ENCODE measurements at regions not wholly inside any gene's neighbourhood (a gene's known extent, or its start where the extent isn't known, plus 50 kb on each side); places are given as distances from the start of the nearest gene placed in this dataset.

GRCh38 chr6:82078286-82078908 lies 169.1 kb downstream of the IBTK start:
- H3K4me1 ChIP-seq = no peaks in the 10 kb centered on the region
- no peak for TF ChIP-seq POLR2A (IDR thresholded peaks at IDR 0.05)
- no peak for TF ChIP-seq CTCF (IDR thresholded peaks at IDR 0.05)
- intact Hi-C loops (cut with DNase I; ENCODE audit: low total_unique reads) = no loop called here
- H3K36me3 ChIP-seq (ENCODE audit: low read depth, missing control alignments) = no peaks in the 10 kb centered on the region
- DNase-seq = no peak
- H3K27me3 ChIP-seq = no peaks in the 10 kb centered on the region
- H3K27ac ChIP-seq = no peak overlapping the region
- H3K4me3 ChIP-seq = no peak overlapping the region
- 97 to 98% methylated on average over 3 of the region's 3 CpGs for WGBS, 2 donors
- H3K9me3 ChIP-seq = no peaks in the 10 kb centered on the region

GRCh38 chr6:82076916-82077315 lies 170.6 kb downstream of the IBTK start:
- TF ChIP-seq CTCF (IDR thresholded peaks at IDR 0.05) (no peak), POLR2A (IDR thresholded peaks at IDR 0.05) (no peak)
- H3K27me3 ChIP-seq = no peaks in the 10 kb centered on the region
- intact Hi-C loops (cut with DNase I; ENCODE audit: low total_unique reads) = no loop called here
- WGBS, 2 donors = 44 to 54% methylated on average over 1 of the region's 1 CpG
- H3K4me1 ChIP-seq = no peaks in the 10 kb centered on the region
- no peak overlapping the region for H3K27ac ChIP-seq
- no peaks in the 10 kb centered on the region for H3K9me3 ChIP-seq
- no peaks in the 10 kb centered on the region for H3K36me3 ChIP-seq (ENCODE audit: low read depth, missing control alignments)
- no peak for DNase-seq
- no peak overlapping the region for H3K4me3 ChIP-seq

GRCh38 chr6:82074556-82074955 lies 173.0 kb downstream of the IBTK start:
- no peak overlapping the region for H3K4me3 ChIP-seq
- no peaks in the 10 kb centered on the region for H3K4me1 ChIP-seq
- H3K36me3 ChIP-seq (ENCODE audit: low read depth, missing control alignments) = no peaks in the 10 kb centered on the region
- intact Hi-C loops (cut with DNase I; ENCODE audit: low total_unique reads) = no loop called here
- WGBS, 2 donors = 59 to 67% methylated on average over 2 of the region's 2 CpGs
- no peak for TF ChIP-seq POLR2A (IDR thresholded peaks at IDR 0.05)
- DNase-seq = no peak
- no peaks in the 10 kb centered on the region for H3K9me3 ChIP-seq
- no peaks in the 10 kb centered on the region for H3K27me3 ChIP-seq
- no peak overlapping the region for H3K27ac ChIP-seq

GRCh38 chr6:82073484-82073883 lies 174.1 kb downstream of the IBTK start:
- H3K27ac ChIP-seq = no peak overlapping the region
- H3K4me3 ChIP-seq = no peak overlapping the region
- intact Hi-C loops (cut with DNase I; ENCODE audit: low total_unique reads) = no loop called here
- 83 to 87% methylated on average over 5 of the region's 5 CpGs for WGBS, 2 donors
- no peaks in the 10 kb centered on the region for H3K27me3 ChIP-seq
- TF ChIP-seq POLR2A (IDR thresholded peaks at IDR 0.05) (no peak), CTCF (IDR thresholded peaks at IDR 0.05) (no peak)
- no peaks in the 10 kb centered on the region for H3K36me3 ChIP-seq (ENCODE audit: low read depth, missing control alignments)
- DNase-seq = no peak
- no peaks in the 10 kb centered on the region for H3K4me1 ChIP-seq
- no peaks in the 10 kb centered on the region for H3K9me3 ChIP-seq

GRCh38 chr6:82072751-82073150 lies 174.8 kb downstream of the IBTK start:
- no peak overlapping the region for H3K4me3 ChIP-seq
- no peak for TF ChIP-seq POLR2A (IDR thresholded peaks at IDR 0.05)
- TF ChIP-seq CTCF (IDR thresholded peaks at IDR 0.05) = no peak
- no peak overlapping the region for H3K27ac ChIP-seq
- H3K36me3 ChIP-seq (ENCODE audit: low read depth, missing control alignments) = no peaks in the 10 kb centered on the region
- no peaks in the 10 kb centered on the region for H3K9me3 ChIP-seq
- no peaks in the 10 kb centered on the region for H3K4me1 ChIP-seq
- no peaks in the 10 kb centered on the region for H3K27me3 ChIP-seq
- 87 to 90% methylated on average over 4 of the region's 4 CpGs for WGBS, 2 donors
- DNase-seq = no peak
- intact Hi-C loops (cut with DNase I; ENCODE audit: low total_unique reads) = no loop called here
